ENCODE measurements at regions not wholly inside any gene's neighbourhood (a gene's known extent, or its start where the extent isn't known, plus 50 kb on each side); places are given as distances from the start of the nearest gene placed in this dataset.

GRCh38 chr15:98221144-98221543 is 260.6 kb downstream of the ARRDC4 start:
- Mint-ChIP-seq H3K36me3 (ENCODE audit: insufficient read depth, unreplicated experiment) (no peaks in the 10 kb centered on the region), H3K4me3 (ENCODE audit: unreplicated experiment) (no peak overlapping the region), H3K27me3 (ENCODE audit: insufficient read depth, unreplicated experiment) (no peaks in the 10 kb centered on the region), H3K9me3 (ENCODE audit: unreplicated experiment) (peaks cover 7% of the 10 kb centered on the region), H3K4me1 (ENCODE audit: insufficient read depth, unreplicated experiment) (no peaks in the 10 kb centered on the region), H3K27ac (ENCODE audit: low read depth, unreplicated experiment) (no peak overlapping the region)
- POLR2A ChIA-PET, result interaction anchor here (0.6 kb wide), 1 partner anchor 20 kb away, joined by 3 read pairs; no protein-coding TSS in a partner anchor
- CTCF ChIA-PET, result interaction anchor here (0.7 kb wide), 1 partner anchor 11 kb away, joined by 3 read pairs; no protein-coding TSS in a partner anchor
- BruUV-seq (replicated peaks), result no TSS peak
- DNase-seq (ENCODE audit: unreplicated experiment), result no peak
- TF ChIP-seq CTCF (IDR thresholded peaks at IDR 0.05; ENCODE audit: unreplicated experiment), result no peak
- intact Hi-C loops (cut with micrococcal nuclease), result no loop called here

DNA sequence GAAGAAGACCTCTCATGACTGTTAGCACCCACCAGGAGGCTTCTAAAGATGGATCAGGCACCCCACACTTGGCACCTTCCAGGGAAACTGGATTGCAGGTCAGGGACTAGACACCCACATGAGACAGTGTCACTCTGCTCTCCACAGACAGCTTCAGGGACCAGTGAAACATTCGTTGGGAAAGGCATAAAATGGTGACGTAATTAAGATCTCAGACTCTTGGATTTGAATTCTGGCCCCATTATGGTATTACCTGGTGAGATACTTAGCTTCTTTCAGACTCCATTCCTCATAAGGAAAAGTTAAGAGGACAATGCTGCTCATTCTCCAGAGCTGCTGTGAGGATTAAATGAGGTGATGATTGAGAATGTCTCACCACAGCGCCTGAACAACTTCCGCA is 261.1 kb downstream of the ARRDC4 start:
- no peak overlapping the region for H3K27ac Mint-ChIP-seq (ENCODE audit: low read depth, unreplicated experiment)
- BruUV-seq (replicated peaks), result no TSS peak

DNA sequence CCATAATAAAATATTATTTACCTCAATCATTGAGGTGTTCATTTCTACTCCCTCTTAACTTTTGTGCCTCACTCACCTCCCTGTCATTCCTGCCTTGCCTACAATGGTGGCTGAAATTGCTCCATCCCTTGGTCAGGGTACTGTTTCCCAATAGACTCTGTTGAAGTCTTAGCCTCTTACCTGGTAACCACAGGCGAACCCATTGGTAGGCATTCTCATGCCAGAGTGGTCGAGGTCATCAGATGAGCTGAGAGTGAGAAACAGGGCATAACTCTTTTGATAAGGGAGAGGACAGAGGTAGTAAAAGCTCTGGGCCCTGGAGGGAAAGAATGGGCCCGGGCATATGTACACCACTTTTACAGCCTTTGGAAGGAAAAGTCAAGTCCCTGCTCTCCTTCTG is 265.6 kb downstream of the ARRDC4 start:
- ChIA-PET CTCF (no interaction called here), POLR2A (no interaction called here)
- no TSS peak for BruUV-seq (replicated peaks)
- H3K36me3 Mint-ChIP-seq (ENCODE audit: insufficient read depth, unreplicated experiment), result no peaks in the 10 kb centered on the region
- no peaks in the 10 kb centered on the region for H3K27me3 Mint-ChIP-seq (ENCODE audit: insufficient read depth, unreplicated experiment)
- no peak for TF ChIP-seq CTCF (IDR thresholded peaks at IDR 0.05; ENCODE audit: unreplicated experiment)
- H3K4me1 Mint-ChIP-seq (ENCODE audit: insufficient read depth, unreplicated experiment), result no peaks in the 10 kb centered on the region
- no peak for DNase-seq (ENCODE audit: unreplicated experiment)
- no peak overlapping the region for H3K27ac Mint-ChIP-seq (ENCODE audit: low read depth, unreplicated experiment)
- no peak overlapping the region for H3K4me3 Mint-ChIP-seq (ENCODE audit: unreplicated experiment)
- H3K9me3 Mint-ChIP-seq (ENCODE audit: unreplicated experiment), result no peaks in the 10 kb centered on the region
- intact Hi-C loops (cut with micrococcal nuclease), result no loop called here

More for the DNA sequence above, 261.1 kb downstream of the ARRDC4 start:
- DNase-seq (ENCODE audit: unreplicated experiment), result no peak
- Mint-ChIP-seq H3K27me3 (ENCODE audit: insufficient read depth, unreplicated experiment) (no peaks in the 10 kb centered on the region), H3K36me3 (ENCODE audit: insufficient read depth, unreplicated experiment) (no peaks in the 10 kb centered on the region), H3K4me1 (ENCODE audit: insufficient read depth, unreplicated experiment) (no peaks in the 10 kb centered on the region), H3K4me3 (ENCODE audit: unreplicated experiment) (no peak overlapping the region), H3K9me3 (ENCODE audit: unreplicated experiment) (peaks cover 7% of the 10 kb centered on the region)
- POLR2A ChIA-PET, result no interaction called here
- TF ChIP-seq CTCF (IDR thresholded peaks at IDR 0.05; ENCODE audit: unreplicated experiment), result no peak
- CTCF ChIA-PET, result interaction anchor here (0.6 kb wide), 1 partner anchor 105 kb away, joined by 3 read pairs; no protein-coding TSS in a partner anchor
- intact Hi-C loops (cut with micrococcal nuclease), result no loop called here

DNA sequence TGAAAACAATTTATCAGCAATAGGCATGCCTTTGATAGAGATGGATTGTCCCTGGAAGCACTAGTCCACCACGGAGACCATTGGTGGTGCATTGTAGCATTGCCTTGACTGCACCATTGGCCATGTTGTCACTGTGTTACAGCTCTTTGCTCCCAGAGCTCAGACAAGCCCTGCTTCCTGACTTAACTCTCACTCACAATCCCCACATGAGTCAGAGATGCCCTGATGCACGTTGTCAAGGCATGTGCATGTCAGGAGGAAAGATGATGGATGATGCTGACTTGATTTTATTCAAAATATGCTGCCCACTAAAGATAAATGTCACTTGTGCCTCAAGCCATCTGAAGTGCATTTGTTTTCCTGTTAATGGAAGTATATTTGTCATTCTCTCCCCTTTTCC is 266.1 kb downstream of the ARRDC4 start:
- BruUV-seq (replicated peaks), result no TSS peak
- Mint-ChIP-seq H3K4me1 (ENCODE audit: insufficient read depth, unreplicated experiment) (no peaks in the 10 kb centered on the region), H3K36me3 (ENCODE audit: insufficient read depth, unreplicated experiment) (no peaks in the 10 kb centered on the region), H3K27me3 (ENCODE audit: insufficient read depth, unreplicated experiment) (no peaks in the 10 kb centered on the region), H3K9me3 (ENCODE audit: unreplicated experiment) (no peaks in the 10 kb centered on the region), H3K4me3 (ENCODE audit: unreplicated experiment) (no peak overlapping the region), H3K27ac (ENCODE audit: low read depth, unreplicated experiment) (no peak overlapping the region)
- no peak for DNase-seq (ENCODE audit: unreplicated experiment)
- CTCF ChIA-PET, result no interaction called here
- POLR2A ChIA-PET, result no interaction called here
- TF ChIP-seq CTCF (IDR thresholded peaks at IDR 0.05; ENCODE audit: unreplicated experiment), result no peak
- intact Hi-C loops (cut with micrococcal nuclease), result no loop called here
